ENCODE measurements at regions not wholly inside any gene's neighbourhood (a gene's known extent, or its start where the extent isn't known, plus 50 kb on each side); places are given as distances from the start of the nearest gene placed in this dataset.
"Not testable (repeated sequence)": the region's sequence is repeated elsewhere in the genome, so short reads cannot be mapped to it uniquely, and the experiment has no call there.

DNA sequence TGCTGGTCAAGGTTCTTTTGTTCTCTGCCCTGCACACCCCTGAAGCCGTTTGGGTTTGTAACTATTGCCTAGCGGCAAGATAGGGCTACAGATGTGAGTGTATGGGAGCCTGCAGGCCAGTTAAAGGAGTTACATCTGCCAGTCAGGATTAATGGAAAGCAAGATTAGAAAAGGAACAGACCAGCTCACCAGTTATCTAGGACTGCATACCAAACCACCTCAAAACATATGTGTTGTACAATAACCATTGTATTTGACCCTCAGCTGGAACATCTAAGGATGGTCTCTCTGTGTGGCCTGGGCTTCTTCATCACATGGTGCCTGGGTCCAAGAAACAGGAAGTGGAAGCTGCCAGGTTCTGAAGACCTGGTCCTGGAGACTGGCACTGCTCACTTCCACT is 52.5 kb upstream of the FBXO28 start:
- no peak for FAIRE-seq

GRCh38 chr1:224059897-224060427 is 53.9 kb upstream of the FBXO28 start:
- no peak for FAIRE-seq

- no peak for FAIRE-seq
These were observed 55.6 kb upstream of the FBXO28 start for GRCh38 chr1:224058303-224058702.

GRCh38 chr1:224057461-224058199 is 56.3 kb upstream of the FBXO28 start:
- no peak for FAIRE-seq

DNA sequence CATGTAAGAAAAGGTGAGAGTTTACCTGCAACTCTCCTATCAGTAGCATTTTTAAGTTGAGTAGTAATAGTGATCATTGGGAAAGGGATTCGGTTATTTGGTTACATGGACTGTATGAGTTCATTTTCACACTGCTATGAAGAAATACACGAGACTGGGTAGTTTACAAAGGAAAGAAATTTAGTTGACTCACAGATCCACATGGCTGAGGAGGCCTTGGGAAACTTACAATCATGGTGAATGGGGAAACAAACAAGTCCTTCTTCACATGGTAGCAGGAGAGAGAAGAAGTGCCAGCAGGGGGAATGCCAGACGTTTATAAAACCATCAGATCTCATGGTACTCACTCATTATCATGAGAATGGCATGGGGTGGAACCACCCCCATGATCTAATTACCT is 59.3 kb upstream of the FBXO28 start:
- FAIRE-seq = no peak

DNA sequence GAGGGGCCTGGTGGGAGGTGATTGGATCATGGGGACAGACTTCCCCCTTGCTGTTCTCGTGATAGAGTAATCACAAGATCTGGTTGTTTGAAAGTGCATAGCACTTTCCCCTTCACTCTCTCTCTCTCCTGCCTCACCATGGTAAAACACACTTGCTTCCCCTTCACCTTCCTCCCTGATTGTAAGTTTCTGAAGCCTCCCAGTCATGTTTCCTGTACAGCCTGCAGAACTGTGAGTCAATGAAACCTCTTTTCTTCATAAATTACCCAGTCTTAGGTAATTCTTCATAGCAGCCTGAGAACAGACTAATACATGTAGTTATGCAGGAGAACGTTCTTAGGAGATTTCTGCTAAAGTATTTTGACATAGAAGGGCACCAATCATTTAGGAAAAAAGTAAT is 59.9 kb upstream of the FBXO28 start:
- FAIRE-seq = no peak

DNA sequence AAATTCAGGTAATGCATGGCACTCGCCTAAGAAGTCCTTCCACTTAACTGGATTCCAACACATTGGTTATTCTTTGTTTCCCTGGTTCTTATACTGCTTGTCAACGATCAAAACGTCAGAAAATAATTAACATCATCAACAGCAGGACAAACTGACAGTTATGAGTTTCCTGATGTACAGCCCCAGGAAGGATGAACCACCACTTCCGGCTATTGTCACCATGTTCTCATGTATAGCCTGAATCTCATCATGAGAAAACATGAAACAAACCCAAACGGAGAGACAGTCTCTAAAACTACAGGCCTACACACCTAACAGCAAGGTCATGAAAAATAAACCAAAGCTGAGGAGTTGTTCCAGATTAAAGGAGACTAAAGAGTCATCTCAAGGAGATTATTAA is 60.5 kb upstream of the FBXO28 start:
- FAIRE-seq = no peak

- FAIRE-seq = no peak
These were observed 61.1 kb upstream of the FBXO28 start for GRCh38 chr1:224052772-224053171.

DNA sequence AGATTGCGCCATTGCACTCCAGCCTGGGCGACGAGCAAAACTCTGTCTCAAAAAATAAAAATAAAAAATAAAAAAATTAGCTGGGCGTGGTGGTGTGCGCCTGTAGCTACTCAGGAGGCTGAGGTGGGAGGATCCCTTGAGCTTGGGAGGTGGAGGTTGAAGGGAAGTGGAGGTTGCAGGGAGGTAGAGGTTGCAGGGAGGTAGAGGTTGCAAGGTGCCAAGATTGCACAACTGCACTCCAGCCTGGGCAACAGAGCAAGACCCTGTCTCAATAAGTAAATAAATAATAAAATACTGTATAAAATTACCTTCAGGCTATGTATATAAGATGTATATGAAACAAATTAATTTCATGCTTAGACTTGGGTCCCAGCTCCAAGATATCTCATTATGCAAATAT is 62.1 kb upstream of the FBXO28 start:
- not testable (repeated sequence) for FAIRE-seq

GRCh38 chr1:224051086-224051406 is 62.9 kb upstream of the FBXO28 start:
- FAIRE-seq = no peak

GRCh38 chr1:224047538-224047937 is 66.4 kb upstream of the FBXO28 start:
- FAIRE-seq = no peak

DNA sequence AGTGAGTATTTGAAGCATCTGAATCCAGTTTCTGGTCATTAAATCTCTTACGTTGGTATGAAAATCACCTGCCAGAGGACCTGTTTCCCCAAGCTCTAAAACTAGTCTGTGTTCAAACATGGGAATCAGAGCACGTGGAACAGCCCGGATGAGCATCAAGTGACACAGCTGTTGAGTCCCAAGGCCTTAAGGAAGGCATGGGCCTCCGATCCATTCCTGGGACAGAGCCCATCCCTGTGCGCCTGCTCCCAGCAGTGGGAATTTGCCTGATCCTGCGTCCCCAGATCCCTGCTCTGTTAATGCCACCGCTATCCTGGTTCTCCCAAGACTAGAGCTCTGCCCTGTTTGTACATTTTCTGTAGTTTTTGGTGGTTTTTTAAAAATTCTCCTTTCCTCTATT is 68.4 kb upstream of the FBXO28 start:
- no peak for FAIRE-seq

DNA sequence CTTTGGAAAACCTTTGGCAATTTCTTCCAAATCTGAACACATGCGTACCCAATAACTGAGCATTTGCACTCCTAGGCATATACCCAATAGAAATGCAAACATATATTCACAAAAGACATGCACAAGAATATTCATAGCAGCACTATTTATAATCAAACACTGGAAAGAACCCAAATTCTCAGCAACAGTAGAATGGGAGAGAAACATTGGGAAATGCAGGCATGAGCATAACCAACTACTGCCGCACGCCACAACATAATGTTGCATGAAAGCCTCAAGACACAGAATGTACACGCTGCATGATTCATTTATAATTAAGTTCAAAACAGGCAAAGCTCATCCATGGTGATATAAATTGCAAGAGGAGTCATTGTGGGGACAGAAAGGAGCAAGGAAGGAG is 69.5 kb upstream of the FBXO28 start:
- no peak for FAIRE-seq

GRCh38 chr1:224042557-224043118 is 71.3 kb upstream of the FBXO28 start:
- FAIRE-seq = no peak

DNA sequence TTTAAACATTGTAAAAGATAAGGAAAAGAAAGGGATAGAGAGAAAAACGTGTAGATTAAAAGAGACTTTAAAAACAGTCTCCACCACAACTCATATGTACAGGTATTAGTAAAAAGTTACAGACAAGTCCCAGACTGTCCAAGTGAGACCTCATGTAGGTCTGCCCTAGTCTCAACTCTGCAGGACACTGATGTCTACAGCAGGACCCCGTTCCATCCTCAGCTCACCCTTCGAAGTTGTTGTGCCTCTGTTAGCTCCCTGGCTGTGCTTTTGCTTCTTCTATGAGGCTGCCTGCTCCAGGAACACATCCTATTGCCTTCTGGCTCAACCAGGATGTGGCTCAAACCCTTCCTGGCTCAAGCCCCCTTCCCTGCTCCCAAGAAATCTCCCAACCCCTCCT is 72.9 kb upstream of the FBXO28 start:
- FAIRE-seq = no peak

DNA sequence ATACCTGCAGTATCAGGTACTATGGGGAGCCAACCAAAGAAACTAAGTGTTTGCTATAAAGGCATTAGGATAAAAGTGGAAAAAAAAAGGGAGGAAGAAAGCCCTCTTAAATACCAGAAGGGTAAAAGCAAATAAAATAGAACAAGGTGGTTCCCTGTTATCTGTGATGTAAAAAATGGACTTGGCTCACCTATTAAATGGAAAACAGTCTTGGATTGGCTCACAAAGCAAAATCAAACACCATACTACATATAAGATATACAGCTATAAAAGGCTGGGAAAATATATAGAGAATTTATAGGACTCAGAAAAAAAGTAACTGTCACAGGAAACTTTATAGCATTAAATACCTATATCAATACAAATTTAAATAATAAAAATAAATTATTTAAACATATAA is 73.5 kb upstream of the FBXO28 start:
- not testable (repeated sequence) for FAIRE-seq

DNA sequence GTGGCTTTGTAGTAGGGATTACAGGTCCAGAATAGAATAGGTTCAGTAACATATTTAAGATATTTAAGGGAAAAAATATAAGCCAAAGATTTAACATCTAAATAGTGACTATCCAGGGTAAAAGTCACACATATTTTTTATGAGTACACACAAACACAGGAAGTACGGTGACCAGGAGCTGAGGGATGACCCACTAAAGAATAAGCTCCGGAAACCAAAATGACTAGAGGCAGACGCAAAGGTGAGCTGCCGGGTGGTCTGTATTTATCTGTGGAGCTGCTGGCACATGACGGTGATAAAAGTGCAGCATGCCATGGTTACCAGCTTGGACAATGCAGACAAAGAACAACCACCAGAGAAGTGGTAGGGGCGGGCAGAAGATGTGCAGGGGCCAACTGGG is 73.9 kb upstream of the FBXO28 start:
- not testable (repeated sequence) for FAIRE-seq

DNA sequence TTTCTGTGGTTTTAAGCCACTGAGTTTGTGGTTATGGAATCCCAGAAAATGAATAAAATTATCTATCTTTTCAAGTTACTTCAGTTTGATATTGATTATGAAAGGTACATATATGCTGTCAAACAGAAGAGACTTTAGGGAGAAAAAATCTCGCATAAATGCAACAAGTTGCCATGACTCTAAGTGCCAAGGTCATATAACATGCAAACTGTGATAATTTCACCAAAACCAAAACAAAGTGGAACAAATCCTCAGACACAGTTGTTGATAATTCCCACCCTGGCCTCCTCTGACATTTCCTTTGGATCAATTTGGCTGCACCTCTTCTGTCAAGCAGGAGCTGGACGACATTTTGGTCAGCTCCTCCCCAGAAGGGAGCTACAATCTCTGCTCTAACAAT is 75.1 kb upstream of the FBXO28 start:
- FAIRE-seq = not testable (repeated sequence)

- not testable (repeated sequence) for FAIRE-seq
These were observed 76.5 kb upstream of the FBXO28 start for GRCh38 chr1:224037362-224037761.

GRCh38 chr1:224032608-224033276 is 81.2 kb upstream of the FBXO28 start:
- not testable (repeated sequence) for FAIRE-seq

GRCh38 chr1:224031986-224032385 is 81.9 kb upstream of the FBXO28 start:
- FAIRE-seq = not testable (repeated sequence)

GRCh38 chr1:224030257-224030656 is 83.7 kb upstream of the FBXO28 start:
- not testable (repeated sequence) for FAIRE-seq

DNA sequence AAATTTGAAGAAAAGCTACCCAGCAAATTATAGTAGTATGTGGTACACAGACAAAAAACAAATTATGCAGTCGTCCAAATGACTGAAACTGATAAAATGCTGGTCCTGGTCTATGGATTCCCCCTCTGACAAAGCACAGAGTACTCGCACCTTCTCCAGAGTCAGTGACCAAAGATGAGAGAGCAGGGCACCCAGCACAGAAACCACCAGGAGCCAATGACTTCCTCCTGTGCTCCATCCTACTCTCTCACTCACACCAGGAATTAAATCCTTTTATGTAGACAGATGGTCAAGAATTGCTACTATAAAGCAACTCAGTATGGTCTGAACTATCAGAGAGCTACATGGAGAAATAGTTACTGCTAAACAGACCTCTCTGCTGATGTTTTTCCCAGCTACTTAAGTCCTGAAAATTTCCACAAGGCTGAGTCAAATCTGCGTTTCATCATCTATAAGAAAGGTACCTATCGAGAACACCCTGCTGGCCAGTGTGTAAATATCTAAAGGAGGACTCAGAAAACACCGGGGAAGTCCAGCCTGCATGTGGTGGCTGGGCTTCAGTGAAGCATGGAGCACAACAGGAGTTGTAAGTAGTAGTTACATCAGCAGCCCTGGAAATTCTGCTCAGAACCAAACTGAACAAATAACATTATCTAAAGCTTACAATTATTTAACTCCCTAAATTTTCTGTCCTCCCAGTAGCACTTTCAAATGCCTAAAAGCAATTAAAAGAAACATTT is 84.5 kb upstream of the FBXO28 start:
- not testable (repeated sequence) for FAIRE-seq

Data from G401.6 (cell line).